GM12874 (cell line): ENCODE measurements at regions not wholly inside any gene's neighbourhood (a gene's known extent, or its start where the extent isn't known, plus 50 kb on each side); places are given as distances from the start of the nearest gene placed in this dataset.

Experiments
- CTCF ChIP-seq: IDR thresholded peaks from 2 replicates; pipeline ENCODE4 v1.5.1; 2011; ENCODE audit warnings: low read depth, mild to moderate bottlenecking, control low read depth, low read length, moderate library complexity; ENCODE audit not compliant: insufficient read depth

- TF ChIP-seq CTCF = no peak
Observed at GRCh38 chr13:105545811-105546210, 989.7 kb downstream of the EFNB2 start.

GRCh38 chr13:105543742-105544141, 991.7 kb downstream of the EFNB2 start:
- TF ChIP-seq CTCF = no peak

GRCh38 chr13:105541565-105541964, 993.9 kb downstream of the EFNB2 start:
- TF ChIP-seq CTCF = no peak

GRCh38 chr13:105538346-105538745, 997.1 kb downstream of the EFNB2 start:
- TF ChIP-seq CTCF = no peak

GRCh38 chr13:105537113-105537512, 998.3 kb downstream of the EFNB2 start:
- TF ChIP-seq CTCF = no peak

GRCh38 chr13:105530468-105530867, 1005.0 kb downstream of the EFNB2 start:
- no peak for TF ChIP-seq CTCF

GRCh38 chr13:105527127-105527526, 1008.3 kb downstream of the EFNB2 start:
- no peak for TF ChIP-seq CTCF

GRCh38 chr13:105519771-105520170, 1015.7 kb downstream of the EFNB2 start:
- TF ChIP-seq CTCF = no peak
